OCI-LY3 (cell line): ENCODE measurements at regions not wholly inside any gene's neighbourhood (a gene's known extent, or its start where the extent isn't known, plus 50 kb on each side); places are given as distances from the start of the nearest gene placed in this dataset.

Source experiments
- H2AFZ ChIP-seq: fragments of 200-600, 300-600 bp; shearing (Covaris generic); 2 replicates; pipeline ENCODE4 v1.6.0; 2014; ENCODE audit warnings: antibody characterized with exemption, low read depth, low read length
- H3K27ac ChIP-seq: fragments of 200-600, 300-600 bp; sonication (generic); 2 replicates; pipeline ENCODE4 v1.5.1; 2014; ENCODE audit warnings: mild to moderate bottlenecking, low read length, moderate library complexity, mixed read lengths
- H3K27me3 ChIP-seq: fragments of 200-600, 300-600 bp; sonication (generic); 2 replicates; pipeline ENCODE4 v1.6.1; 2014; ENCODE audit warnings: low read depth, low read length, mixed read lengths
- H3K36me3 ChIP-seq: fragments of 200-600, 300-600 bp; sonication (generic); replicated peaks from 2 replicates; pipeline ENCODE3; 2014; ENCODE audit warnings: low read depth, low read length, mixed read lengths
- H3K4me1 ChIP-seq: fragments of 300-600, 200-600 bp; sonication (generic); 2 replicates; pipeline ENCODE4 v1.6.1; 2014; ENCODE audit warnings: low read length, mixed read lengths
- H3K4me2 ChIP-seq: fragments of 200-600, 300-600 bp; sonication (generic); 2 replicates; pipeline ENCODE4 v1.6.1; 2014; ENCODE audit warnings: low read length, mixed read lengths
- H3K4me3 ChIP-seq: fragments of 300-600, 200-600 bp; sonication (generic); 2 replicates; pipeline ENCODE4 v1.5.1; 2014; ENCODE audit warnings: antibody characterized with exemption, mild to moderate bottlenecking, low read length, moderate library complexity
- H3K79me2 ChIP-seq: fragments of 300-600, 200-600 bp; shearing (Covaris generic); 2 replicates; pipeline ENCODE4 v1.6.1; 2014; ENCODE audit warnings: mild to moderate bottlenecking, low read length, mixed read lengths
- H3K9ac ChIP-seq: fragments of 300-600, 200-600 bp; shearing (Covaris generic); 2 replicates; pipeline ENCODE4 v1.6.0; 2014; ENCODE audit warnings: mild to moderate bottlenecking, low read length, moderate library complexity
- H3K9me3 ChIP-seq: fragments of 200-600, 300-600 bp; shearing (Covaris generic); 2 replicates; pipeline ENCODE4 v1.6.1; 2014; ENCODE audit warnings: low read length, mixed read lengths; ENCODE audit not compliant: insufficient read depth
- H4K20me1 ChIP-seq: fragments of 200-600, 300-600 bp; sonication (generic); 2 replicates; pipeline ENCODE4 v1.6.1; 2016; ENCODE audit warnings: low read length, mixed read lengths; ENCODE audit not compliant: insufficient read depth
- CTCF ChIP-seq: fragments of 200-600, 300-600 bp; sonication (generic); IDR thresholded peaks from 2 replicates; pipeline ENCODE4 v1.5.1; 2014; ENCODE audit warnings: antibody characterized with exemption, low read length, low read depth
- EZH2phosphoT487 ChIP-seq: fragments of 200-600 bp; shearing (Covaris generic); IDR thresholded peaks from 2 replicates; pipeline ENCODE4 v1.6.1; 2018; ENCODE audit warnings: antibody characterized with exemption, mixed run types, low read depth

DNA sequence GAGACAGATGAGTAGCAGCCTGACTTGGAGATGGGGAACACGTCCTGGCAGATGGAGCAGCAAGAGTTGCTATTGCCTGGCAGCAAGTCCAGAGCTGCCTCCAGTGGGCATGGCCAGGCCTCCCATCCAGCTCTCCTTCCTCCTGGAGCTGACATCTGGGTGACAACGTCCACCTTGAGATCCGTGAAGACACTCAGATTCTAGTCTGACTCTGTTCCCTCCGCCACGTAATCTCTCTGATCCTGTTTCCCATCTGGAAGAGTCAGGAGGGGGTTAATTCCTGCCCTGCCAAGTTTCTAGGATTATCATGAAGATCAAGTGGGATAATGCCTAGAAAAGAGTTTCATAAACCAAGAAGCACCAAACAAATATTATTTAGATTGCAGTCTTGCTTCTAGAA, 65.3 kb upstream of the FAM181A start:
- Histone ChIP-seq H3K9ac (no peak overlapping the region), H3K27me3 (peaks cover 38% of the 10 kb centered on the region)

DNA sequence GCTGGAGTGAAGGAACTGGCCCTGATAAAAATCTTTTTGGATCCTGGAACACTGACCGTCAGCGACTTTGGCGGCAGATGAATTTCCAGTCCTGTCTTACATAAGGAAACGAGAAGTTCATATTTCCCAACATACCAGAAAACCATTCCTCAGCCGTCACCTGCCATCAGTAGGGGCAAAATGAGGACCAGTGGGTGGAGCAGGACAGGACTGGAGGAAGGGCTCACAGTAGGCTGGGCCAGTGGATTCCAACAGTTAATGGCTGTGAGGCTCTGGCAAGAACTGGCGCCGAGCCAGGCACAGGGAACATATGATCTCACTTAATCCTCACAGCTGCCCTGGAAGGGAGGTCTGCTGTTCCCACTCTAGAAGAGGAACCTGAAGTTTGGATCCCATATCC, 67.2 kb upstream of the FAM181A start:
- Histone ChIP-seq H3K27me3 (peaks cover 33% of the 10 kb centered on the region), H3K9ac (no peak overlapping the region), H4K20me1 (no peaks in the 10 kb centered on the region), H3K9me3 (no peaks in the 10 kb centered on the region), H3K36me3 (no peaks in the 10 kb centered on the region), H2AFZ (no peak overlapping the region), H3K27ac (no peak overlapping the region), H3K79me2 (no peaks in the 10 kb centered on the region), H3K4me1 (no peaks in the 10 kb centered on the region), H3K4me2 (no peak overlapping the region), H3K4me3 (no peak overlapping the region)
- TF ChIP-seq CTCF (no peak), EZH2phosphoT487 (no peak)

More for the DNA sequence above, 65.3 kb upstream of the FAM181A start:
- Histone ChIP-seq H2AFZ (no peak overlapping the region), H3K4me1 (no peaks in the 10 kb centered on the region), H3K4me2 (no peak overlapping the region), H3K79me2 (no peaks in the 10 kb centered on the region), H4K20me1 (no peaks in the 10 kb centered on the region), H3K27ac (no peak overlapping the region), H3K36me3 (no peaks in the 10 kb centered on the region), H3K4me3 (no peak overlapping the region), H3K9me3 (no peaks in the 10 kb centered on the region)
- TF ChIP-seq EZH2phosphoT487 (no peak), CTCF (no peak)

GRCh38 chr14:93858896-93859295, 68.2 kb upstream of the FAM181A start:
- Histone ChIP-seq H3K27me3 (peaks cover 33% of the 10 kb centered on the region), H3K9ac (no peak overlapping the region), H3K4me3 (no peak overlapping the region), H3K9me3 (no peaks in the 10 kb centered on the region), H2AFZ (no peak overlapping the region), H3K79me2 (no peaks in the 10 kb centered on the region), H3K27ac (no peak overlapping the region), H3K36me3 (no peaks in the 10 kb centered on the region), H3K4me1 (no peaks in the 10 kb centered on the region), H4K20me1 (no peaks in the 10 kb centered on the region), H3K4me2 (no peak overlapping the region)
- TF ChIP-seq EZH2phosphoT487, result no peak
- no peak for TF ChIP-seq CTCF

GRCh38 chr14:93857500-93858283, 69.4 kb upstream of the PRIMA1 start:
- peaks cover 33% of the 10 kb centered on the region for H3K27me3 ChIP-seq
- H3K4me3 ChIP-seq, result no peak overlapping the region
- H3K27ac ChIP-seq, result no peak overlapping the region
- H3K9ac ChIP-seq, result no peak overlapping the region
- H3K36me3 ChIP-seq, result no peaks in the 10 kb centered on the region
- H3K79me2 ChIP-seq, result no peaks in the 10 kb centered on the region
- H2AFZ ChIP-seq, result no peak overlapping the region
- no peaks in the 10 kb centered on the region for H3K9me3 ChIP-seq
- H3K4me2 ChIP-seq, result no peak overlapping the region
- H3K4me1 ChIP-seq, result no peaks in the 10 kb centered on the region
- no peaks in the 10 kb centered on the region for H4K20me1 ChIP-seq
- TF ChIP-seq EZH2phosphoT487 (no peak), CTCF (no peak)
